Ectodermal cell (in vitro differentiated cells): ENCODE measurements at regions not wholly inside any gene's neighbourhood (a gene's known extent, or its start where the extent isn't known, plus 50 kb on each side); places are given as distances from the start of the nearest gene placed in this dataset.
A peak's percentile ranks its signal among the peaks of the same experiment; 100 is the strongest.

Experiments used
- H3K27ac ChIP-seq: 2 replicates; pipeline ENCODE4 v1.7.0; 2013; ENCODE audit warnings: mild to moderate bottlenecking, low read depth, low read length; ENCODE audit not compliant: insufficient read depth, poor library complexity, severe bottlenecking
- H3K27me3 ChIP-seq: 2 replicates; pipeline ENCODE4 v1.7.0; 2013; ENCODE audit warnings: mild to moderate bottlenecking, low read length; ENCODE audit not compliant: insufficient read depth, control insufficient read depth, poor library complexity, severe bottlenecking
- H3K36me3 ChIP-seq: one replicate; pipeline ENCODE4 v1.7.0; 2013; ENCODE audit warnings: low read length; ENCODE audit not compliant: control insufficient read depth, insufficient read depth
- H3K4me1 ChIP-seq: one replicate; pipeline ENCODE4 v1.7.0; 2013; ENCODE audit warnings: low read length; ENCODE audit not compliant: control insufficient read depth, insufficient read depth
- H3K4me3 ChIP-seq: 2 replicates; pipeline ENCODE4 v1.7.0; 2013; ENCODE audit warnings: low read depth, low read length, control low read depth; ENCODE audit not compliant: insufficient read depth
- H3K9me3 ChIP-seq: 2 replicates; pipeline ENCODE4 v1.7.0; 2013; ENCODE audit warnings: mild to moderate bottlenecking, low read length, moderate library complexity; ENCODE audit not compliant: control insufficient read depth
- whole genome bisulfite sequencing, 2 experiments: methylation state at CpG; one replicate each; pipeline ENCODE4 v1.1.7; 2013; ENCODE audit warnings: missing lambda C conversion rate in 2 of 2; 5-methylcytosine and 5-hydroxymethylcytosine counted together

GRCh38 chr3:81439108-81439507, 322.3 kb downstream of the GBE1 start:
- Histone ChIP-seq H3K9me3 (no peaks in the 10 kb centered on the region), H3K4me3 (no peak overlapping the region), H3K27me3 (no peaks in the 10 kb centered on the region), H3K4me1 (no peaks in the 10 kb centered on the region), H3K36me3 (no peaks in the 10 kb centered on the region), H3K27ac (no peak overlapping the region)
- WGBS, 2 experiments, result 86 to 100% methylated on average over 1 of the region's 1 CpG

- 82 to 84% methylated on average over 2 to 3 of the region's 3 CpGs for WGBS, 2 experiments
Observed at GRCh38 chr3:81437683-81438082, 323.8 kb downstream of the GBE1 start.

GRCh38 chr3:81436182-81436581, 325.3 kb downstream of the GBE1 start:
- no peak overlapping the region for H3K4me3 ChIP-seq
- H3K4me1 ChIP-seq, result no peaks in the 10 kb centered on the region
- H3K27me3 ChIP-seq, result no peaks in the 10 kb centered on the region
- H3K9me3 ChIP-seq, result no peaks in the 10 kb centered on the region
- H3K27ac ChIP-seq, result no peak overlapping the region
- 86 to 98% methylated on average over 2 to 3 of the region's 3 CpGs for WGBS, 2 experiments
- H3K36me3 ChIP-seq, result no peaks in the 10 kb centered on the region

More at GRCh38 chr3:81437683-81438082, 323.8 kb downstream of the GBE1 start:
- H3K27me3 ChIP-seq, result no peaks in the 10 kb centered on the region
- H3K27ac ChIP-seq, result no peak overlapping the region
- H3K4me3 ChIP-seq, result no peak overlapping the region
- H3K36me3 ChIP-seq, result no peaks in the 10 kb centered on the region
- no peaks in the 10 kb centered on the region for H3K9me3 ChIP-seq
- no peaks in the 10 kb centered on the region for H3K4me1 ChIP-seq

GRCh38 chr3:81435050-81435449, 326.4 kb downstream of the GBE1 start:
- WGBS, 2 experiments, result 100% methylated on average over 1 of the region's 1 CpG; no CpG with 5 or more reads in 1 of the 2 experiments
- no peaks in the 10 kb centered on the region for H3K27me3 ChIP-seq
- no peak overlapping the region for H3K27ac ChIP-seq
- H3K4me3 ChIP-seq, result no peak overlapping the region
- no peaks in the 10 kb centered on the region for H3K4me1 ChIP-seq
- H3K36me3 ChIP-seq, result no peaks in the 10 kb centered on the region
- no peaks in the 10 kb centered on the region for H3K9me3 ChIP-seq

- 93 to 95% methylated on average over 3 of the region's 3 CpGs for WGBS, 2 experiments
- Histone ChIP-seq H3K27ac (peak overlapping the region; percentile 8), H3K27me3 (no peaks in the 10 kb centered on the region), H3K9me3 (no peaks in the 10 kb centered on the region), H3K36me3 (no peaks in the 10 kb centered on the region), H3K4me1 (no peaks in the 10 kb centered on the region), H3K4me3 (no peak overlapping the region)
Observed at GRCh38 chr3:81434161-81434560, 327.3 kb downstream of the GBE1 start.

GRCh38 chr3:81433675-81434074, 327.8 kb downstream of the GBE1 start:
- no peak overlapping the region for H3K4me3 ChIP-seq
- no peaks in the 10 kb centered on the region for H3K36me3 ChIP-seq
- H3K9me3 ChIP-seq, result no peaks in the 10 kb centered on the region
- no peaks in the 10 kb centered on the region for H3K4me1 ChIP-seq
- 95% methylated on average over 2 to 3 of the region's 3 CpGs for WGBS, 2 experiments
- no peaks in the 10 kb centered on the region for H3K27me3 ChIP-seq
- H3K27ac ChIP-seq, result no peak overlapping the region

- WGBS, 2 experiments, result 89 to 97% methylated on average over 2 of the region's 2 CpGs
- H3K27me3 ChIP-seq, result no peaks in the 10 kb centered on the region
- no peak overlapping the region for H3K27ac ChIP-seq
- H3K9me3 ChIP-seq, result no peaks in the 10 kb centered on the region
- H3K36me3 ChIP-seq, result no peaks in the 10 kb centered on the region
- no peak overlapping the region for H3K4me3 ChIP-seq
- no peaks in the 10 kb centered on the region for H3K4me1 ChIP-seq
Observed at GRCh38 chr3:81432456-81432855, 329.0 kb downstream of the GBE1 start.

- no peaks in the 10 kb centered on the region for H3K27me3 ChIP-seq
- H3K36me3 ChIP-seq, result no peaks in the 10 kb centered on the region
- no peaks in the 10 kb centered on the region for H3K4me1 ChIP-seq
- no peak overlapping the region for H3K4me3 ChIP-seq
- H3K27ac ChIP-seq, result no peak overlapping the region
- 81 to 82% methylated on average over 6 of the region's 6 CpGs for WGBS, 2 experiments
- H3K9me3 ChIP-seq, result no peaks in the 10 kb centered on the region
Observed at GRCh38 chr3:81426826-81427577, 334.4 kb downstream of the GBE1 start.

GRCh38 chr3:81425198-81425868, 336.1 kb downstream of the GBE1 start:
- WGBS, 2 experiments, result 87 to 90% methylated on average over 4 to 5 of the region's 5 CpGs
- Histone ChIP-seq H3K36me3 (no peaks in the 10 kb centered on the region), H3K27ac (no peak overlapping the region), H3K4me1 (no peaks in the 10 kb centered on the region), H3K9me3 (no peaks in the 10 kb centered on the region), H3K4me3 (no peak overlapping the region), H3K27me3 (no peaks in the 10 kb centered on the region)

- H3K36me3 ChIP-seq, result no peaks in the 10 kb centered on the region
- H3K4me1 ChIP-seq, result no peaks in the 10 kb centered on the region
- no peak overlapping the region for H3K27ac ChIP-seq
- no peaks in the 10 kb centered on the region for H3K27me3 ChIP-seq
- no peaks in the 10 kb centered on the region for H3K9me3 ChIP-seq
- no peak overlapping the region for H3K4me3 ChIP-seq
Observed at GRCh38 chr3:81419228-81419627, 342.2 kb downstream of the GBE1 start.
